ENCODE measurements at regions not wholly inside any gene's neighbourhood (a gene's known extent, or its start where the extent isn't known, plus 50 kb on each side); places are given as distances from the start of the nearest gene placed in this dataset.

GRCh38 chr13:78306519-78307206, 296.7 kb downstream of the POU4F1 start:
- TF ChIP-seq POLR2AphosphoS5 (IDR thresholded peaks at IDR 0.05; ENCODE audit: borderline replicate concordance, low read depth, low read length) (no peak), EZH2 (IDR thresholded peaks at IDR 0.05) (no peak)
